GM06990 (cell line): ENCODE measurements at regions not wholly inside any gene's neighbourhood (a gene's known extent, or its start where the extent isn't known, plus 50 kb on each side); places are given as distances from the start of the nearest gene placed in this dataset.
"Not testable (repeated sequence)": the region's sequence is repeated elsewhere in the genome, so short reads cannot be mapped to it uniquely, and the experiment has no call there.

Experiments used
- DNase-seq: peaks from one replicate; pipeline ENCODE4 v3.0.0-alpha.2; 2011; ENCODE audit not compliant: insufficient read length; ENCODE audit errors: extremely low read depth
- H3K27me3 ChIP-seq: replicated peaks from 2 replicates; pipeline ENCODE4 v1.6.0; 2011; ENCODE audit warnings: low read length; ENCODE audit not compliant: control insufficient read depth, insufficient read depth
- H3K36me3 ChIP-seq: 2 replicates; pipeline ENCODE4 v1.5.1; 2011; ENCODE audit warnings: low read length; ENCODE audit not compliant: control insufficient read depth, insufficient read depth
- H3K4me3 ChIP-seq: replicated peaks from 2 replicates; pipeline ENCODE4 v1.5.1; 2011; ENCODE audit warnings: low read depth, mild to moderate bottlenecking, control low read depth, low read length
- TF ChIP-seq, protein P1 (sequence below): IDR thresholded peaks from 2 replicates; pipeline ENCODE4 v1.5.1; 2011; ENCODE audit warnings: low read length, control low read depth, mild to moderate bottlenecking, inconsistent platforms; ENCODE audit not compliant: insufficient read depth, poor library complexity, severe bottlenecking

DNA sequence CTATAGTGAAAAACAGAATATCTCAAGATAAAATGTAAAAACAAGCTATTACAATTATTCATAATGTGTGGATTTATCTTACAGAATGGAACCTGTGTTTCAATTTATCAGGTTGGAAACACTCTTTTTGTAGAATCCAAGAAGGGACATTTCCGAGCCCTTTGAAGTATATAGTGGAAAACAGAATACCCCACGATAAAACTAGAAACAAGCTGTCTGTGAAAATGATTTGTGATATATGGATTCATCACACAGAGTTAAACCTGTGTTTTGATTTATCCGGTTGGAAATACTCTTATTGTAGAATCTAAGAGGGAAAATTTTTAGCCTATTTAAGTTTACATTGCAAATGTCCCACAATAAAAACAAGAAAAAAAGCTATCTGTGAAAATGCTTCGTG, 388.2 kb downstream of the PRDM9 start:
- H3K27me3 ChIP-seq, result no peaks in the 10 kb centered on the region
- no peak overlapping the region for H3K4me3 ChIP-seq
- DNase-seq, result no peak
- H3K36me3 ChIP-seq, result no peaks in the 10 kb centered on the region
- TF ChIP-seq, protein P1, sequence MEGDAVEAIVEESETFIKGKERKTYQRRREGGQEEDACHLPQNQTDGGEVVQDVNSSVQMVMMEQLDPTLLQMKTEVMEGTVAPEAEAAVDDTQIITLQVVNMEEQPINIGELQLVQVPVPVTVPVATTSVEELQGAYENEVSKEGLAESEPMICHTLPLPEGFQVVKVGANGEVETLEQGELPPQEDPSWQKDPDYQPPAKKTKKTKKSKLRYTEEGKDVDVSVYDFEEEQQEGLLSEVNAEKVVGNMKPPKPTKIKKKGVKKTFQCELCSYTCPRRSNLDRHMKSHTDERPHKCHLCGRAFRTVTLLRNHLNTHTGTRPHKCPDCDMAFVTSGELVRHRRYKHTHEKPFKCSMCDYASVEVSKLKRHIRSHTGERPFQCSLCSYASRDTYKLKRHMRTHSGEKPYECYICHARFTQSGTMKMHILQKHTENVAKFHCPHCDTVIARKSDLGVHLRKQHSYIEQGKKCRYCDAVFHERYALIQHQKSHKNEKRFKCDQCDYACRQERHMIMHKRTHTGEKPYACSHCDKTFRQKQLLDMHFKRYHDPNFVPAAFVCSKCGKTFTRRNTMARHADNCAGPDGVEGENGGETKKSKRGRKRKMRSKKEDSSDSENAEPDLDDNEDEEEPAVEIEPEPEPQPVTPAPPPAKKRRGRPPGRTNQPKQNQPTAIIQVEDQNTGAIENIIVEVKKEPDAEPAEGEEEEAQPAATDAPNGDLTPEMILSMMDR, result no peak

DNA sequence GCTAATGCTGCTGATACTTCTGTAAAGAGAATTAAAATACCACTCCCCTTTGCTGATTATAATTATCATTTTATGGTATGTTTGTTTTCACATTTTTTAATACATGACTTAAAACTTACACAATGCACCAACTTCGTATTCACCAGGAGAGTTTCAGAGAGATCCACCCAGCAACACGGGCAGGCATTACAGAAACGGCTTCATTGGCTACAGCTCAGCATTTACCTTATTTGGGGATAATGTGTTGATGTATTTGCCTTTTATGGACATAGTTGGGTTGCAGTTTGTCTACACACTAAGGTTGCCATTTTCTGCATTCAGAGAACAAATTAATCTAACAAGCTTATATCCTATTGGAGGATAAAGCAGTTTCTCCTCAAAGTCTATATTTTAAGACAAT, 423.6 kb downstream of the PRDM9 start:
- TF ChIP-seq, protein P1, result no peak
- H3K4me3 ChIP-seq, result no peak overlapping the region
- no peak for DNase-seq
- no peaks in the 10 kb centered on the region for H3K27me3 ChIP-seq
- H3K36me3 ChIP-seq, result no peaks in the 10 kb centered on the region

DNA sequence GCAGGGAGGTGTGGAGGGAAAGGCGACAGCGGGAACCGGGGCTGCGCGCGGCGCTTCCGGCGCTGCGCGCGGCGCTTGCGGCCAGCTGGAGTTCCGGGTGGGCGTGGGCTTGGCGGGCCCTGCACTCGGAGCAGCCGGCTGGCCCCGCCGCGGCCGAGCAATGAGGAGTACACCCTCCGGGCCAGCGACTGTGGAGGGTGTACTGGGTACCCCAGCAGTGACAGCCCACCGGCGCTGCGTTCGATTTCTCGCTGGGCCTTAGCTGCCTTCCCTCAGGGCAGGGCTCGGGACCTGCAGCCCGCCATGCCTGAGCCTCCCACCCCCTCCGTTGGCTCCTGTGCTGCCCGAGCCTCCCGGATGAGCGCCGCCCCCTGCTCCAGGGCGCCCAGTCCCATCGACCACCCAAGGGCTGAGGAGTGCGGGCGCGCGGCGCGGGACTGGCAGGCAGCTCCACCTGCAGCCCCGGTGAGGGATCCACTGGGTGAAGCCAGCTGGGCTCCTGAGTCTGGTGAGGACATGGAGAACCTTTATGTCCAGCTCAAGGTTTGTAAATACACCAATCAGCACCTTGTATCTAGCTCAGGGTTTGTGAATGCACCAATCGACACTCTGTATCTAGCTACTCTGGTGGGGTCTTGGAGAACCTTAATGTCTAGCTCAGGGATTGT, 444.0 kb downstream of the PRDM9 start:
- H3K36me3 ChIP-seq, H3K4me3 ChIP-seq, DNase-seq, H3K27me3 ChIP-seq: not testable (repeated sequence)

DNA sequence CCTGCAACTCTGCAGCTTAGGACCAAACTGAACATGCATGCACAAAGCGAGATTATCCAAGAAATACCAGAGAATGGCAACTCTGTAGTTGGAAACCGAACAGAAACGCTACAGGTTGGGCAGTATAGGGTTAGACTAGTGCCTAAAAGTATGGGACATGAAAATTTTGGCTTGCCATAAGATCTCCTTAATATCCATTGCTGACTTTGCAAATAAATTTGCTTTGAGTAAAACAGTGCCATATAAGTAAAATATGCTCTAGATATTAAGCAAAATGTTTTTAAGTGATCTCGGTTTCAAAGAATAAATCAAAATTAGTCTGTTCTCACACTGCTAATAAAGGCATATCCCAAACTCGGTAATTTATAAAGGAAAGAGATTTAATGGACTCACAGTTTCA, 456.0 kb downstream of the PRDM9 start:
- Histone ChIP-seq H3K4me3 (no peak overlapping the region), H3K36me3 (no peaks in the 10 kb centered on the region), H3K27me3 (no peaks in the 10 kb centered on the region)
- TF ChIP-seq, protein P1, result no peak
- DNase-seq, result no peak

DNA sequence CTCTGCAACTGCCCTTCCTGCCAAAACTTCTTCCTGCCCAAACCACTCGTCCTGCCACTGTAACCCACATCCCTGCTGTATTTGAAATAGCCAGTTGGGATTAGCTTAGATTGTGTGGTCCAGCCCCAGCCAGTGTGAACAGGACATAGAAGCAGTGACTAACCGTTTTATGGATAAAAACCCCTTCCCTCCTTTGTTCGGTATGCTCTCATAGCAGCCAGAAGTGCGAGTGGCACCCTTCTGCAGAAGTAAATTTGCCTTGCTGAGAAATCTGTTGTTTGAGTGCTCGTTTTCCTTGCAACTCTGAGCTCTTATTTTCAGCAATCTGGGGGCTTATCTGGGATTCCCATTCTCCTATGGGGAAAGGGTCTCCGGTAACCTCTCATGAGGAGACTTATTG, 470.0 kb downstream of the PRDM9 start:
- no peaks in the 10 kb centered on the region for H3K36me3 ChIP-seq
- H3K4me3 ChIP-seq, result no peak overlapping the region
- no peaks in the 10 kb centered on the region for H3K27me3 ChIP-seq
- DNase-seq, result no peak
- TF ChIP-seq, protein P1, result no peak

DNA sequence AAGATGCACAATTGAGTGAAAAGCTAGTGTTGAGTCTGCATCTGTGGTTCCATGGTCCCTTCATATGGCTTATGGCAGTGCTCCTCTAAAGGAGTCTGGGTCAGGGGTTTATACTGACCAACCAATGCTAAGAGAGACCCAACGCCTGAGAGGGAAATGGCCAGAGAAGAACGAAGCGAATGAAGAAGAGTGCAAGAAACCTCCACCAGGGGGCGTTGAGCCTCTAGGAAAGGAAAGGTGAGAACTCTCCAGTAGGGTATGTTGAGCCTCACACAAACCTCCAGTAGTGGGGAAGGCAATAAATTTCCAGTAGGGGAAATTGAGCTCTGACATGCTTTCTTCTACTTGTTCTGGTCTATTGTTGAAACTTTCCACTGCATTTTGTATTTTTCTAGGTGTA, 470.6 kb downstream of the PRDM9 start:
- Histone ChIP-seq H3K36me3 (no peaks in the 10 kb centered on the region), H3K27me3 (no peaks in the 10 kb centered on the region), H3K4me3 (no peak overlapping the region)
- TF ChIP-seq, protein P1, result peak; percentile 19
- DNase-seq, result no peak
